Activated T-cell treated with anti-CD3 and anti-CD28 coated beads for 4 hours (primary cell): ENCODE measurements at regions not wholly inside any gene's neighbourhood (a gene's known extent, or its start where the extent isn't known, plus 50 kb on each side); places are given as distances from the start of the nearest gene placed in this dataset.
A peak's percentile ranks its signal among the peaks of the same experiment; 100 is the strongest.

Experiments
- DNase-seq: peaks from one replicate; pipeline ENCODE4 v3.0.0-alpha.2; 2020

GRCh38 chr14:49218436-49219092, 367.6 kb downstream of the RPS29 start:
- no peak for DNase-seq

- no peak for DNase-seq
These were observed 373.5 kb downstream of the RPS29 start for GRCh38 chr14:49212721-49213120.

GRCh38 chr14:49209416-49209815, 376.8 kb downstream of the RPS29 start:
- DNase-seq = no peak

GRCh38 chr14:49206828-49207227, 379.4 kb downstream of the RPS29 start:
- no peak for DNase-seq

- no peak for DNase-seq
These were observed 382.5 kb downstream of the RPS29 start for GRCh38 chr14:49203676-49204075.

GRCh38 chr14:49199159-49199558, 387.0 kb downstream of the RPS29 start:
- no peak for DNase-seq

GRCh38 chr14:49196327-49196726, 389.9 kb downstream of the RPS29 start:
- DNase-seq = no peak

GRCh38 chr14:49194067-49194466, 392.1 kb downstream of the RPS29 start:
- DNase-seq = no peak

- DNase-seq = no peak
These were observed 392.7 kb downstream of the RPS29 start for GRCh38 chr14:49193332-49194065.

- DNase-seq = no peak
These were observed 394.8 kb downstream of the RPS29 start for GRCh38 chr14:49191380-49191779.

GRCh38 chr14:49189375-49189774, 396.8 kb downstream of the RPS29 start:
- no peak for DNase-seq

GRCh38 chr14:49187799-49188198, 398.4 kb downstream of the RPS29 start:
- no peak for DNase-seq

- peak; percentile 1 for DNase-seq
These were observed 412.3 kb downstream of the RPS29 start for GRCh38 chr14:49173765-49174373.

GRCh38 chr14:49164074-49164473, 422.1 kb downstream of the RPS29 start:
- no peak for DNase-seq

- no peak for DNase-seq
These were observed 425.2 kb downstream of the RPS29 start for GRCh38 chr14:49160983-49161382.

GRCh38 chr14:49159081-49159480, 427.1 kb downstream of the RPS29 start:
- no peak for DNase-seq

- no peak for DNase-seq
These were observed 446.6 kb downstream of the RPS29 start for GRCh38 chr14:49139593-49139992.

- no peak for DNase-seq
These were observed 451.2 kb downstream of the RPS29 start for GRCh38 chr14:49134940-49135339.

GRCh38 chr14:49121246-49121645, 464.9 kb downstream of the RPS29 start:
- no peak for DNase-seq

- no peak for DNase-seq
These were observed 471.9 kb downstream of the RPS29 start for GRCh38 chr14:49114161-49114893.

GRCh38 chr14:49106741-49107667, 479.2 kb downstream of the RPS29 start:
- no peak for DNase-seq

GRCh38 chr14:49105956-49106355, 480.2 kb downstream of the RPS29 start:
- no peak for DNase-seq
